ENCODE measurements at regions not wholly inside any gene's neighbourhood (a gene's known extent, or its start where the extent isn't known, plus 50 kb on each side); places are given as distances from the start of the nearest gene placed in this dataset.
"Not testable (repeated sequence)": the region's sequence is repeated elsewhere in the genome, so short reads cannot be mapped to it uniquely, and the experiment has no call there.

GRCh38 chr4:160717848-160718247, 1446.0 kb downstream of the FSTL5 start:
- no peaks in the 10 kb centered on the region for H3K36me3 Mint-ChIP-seq (ENCODE audit: low read depth)
- H3K9me3 Mint-ChIP-seq (ENCODE audit: low read depth), result no peaks in the 10 kb centered on the region
- no peaks in the 10 kb centered on the region for H3K4me1 Mint-ChIP-seq (ENCODE audit: low read depth)

GRCh38 chr4:160724063-160724462, 1439.7 kb downstream of the FSTL5 start:
- TF ChIP-seq CTCF (IDR thresholded peaks at IDR 0.05), result no peak
- Mint-ChIP-seq H3K27me3 (ENCODE audit: low read depth) (peaks cover 3% of the 10 kb centered on the region), H3K4me3 (ENCODE audit: unreplicated experiment) (no peak overlapping the region), H3K27ac (ENCODE audit: unreplicated experiment) (no peak overlapping the region), H3K36me3 (ENCODE audit: low read depth) (no peaks in the 10 kb centered on the region), H3K9me3 (ENCODE audit: low read depth) (no peaks in the 10 kb centered on the region), H3K4me1 (ENCODE audit: low read depth) (no peaks in the 10 kb centered on the region)
- DNase-seq (ENCODE audit: low spot score), result no peak

More at GRCh38 chr4:160717848-160718247, 1446.0 kb downstream of the FSTL5 start:
- TF ChIP-seq CTCF (IDR thresholded peaks at IDR 0.05), result no peak
- Mint-ChIP-seq H3K27me3 (ENCODE audit: low read depth) (peaks cover 4% of the 10 kb centered on the region), H3K27ac (ENCODE audit: unreplicated experiment) (no peak overlapping the region), H3K4me3 (ENCODE audit: unreplicated experiment) (no peak overlapping the region)
- DNase-seq (ENCODE audit: low spot score), result no peak

- no peak overlapping the region for H3K27ac Mint-ChIP-seq (ENCODE audit: unreplicated experiment)
- no peaks in the 10 kb centered on the region for H3K36me3 Mint-ChIP-seq (ENCODE audit: low read depth)
- DNase-seq (ENCODE audit: low spot score), result no peak
- no peak overlapping the region for H3K4me3 Mint-ChIP-seq (ENCODE audit: unreplicated experiment)
- no peaks in the 10 kb centered on the region for H3K4me1 Mint-ChIP-seq (ENCODE audit: low read depth)
- peaks cover 18% of the 10 kb centered on the region for H3K9me3 Mint-ChIP-seq (ENCODE audit: low read depth)
- H3K27me3 Mint-ChIP-seq (ENCODE audit: low read depth), result peaks cover 2% of the 10 kb centered on the region
- TF ChIP-seq CTCF (IDR thresholded peaks at IDR 0.05), result no peak
Measured at GRCh38 chr4:160745126-160745525, 1418.7 kb downstream of the FSTL5 start.

- H3K36me3 Mint-ChIP-seq (ENCODE audit: low read depth); H3K27me3 Mint-ChIP-seq (ENCODE audit: low read depth); H3K4me1 Mint-ChIP-seq (ENCODE audit: low read depth); H3K4me3 Mint-ChIP-seq (ENCODE audit: unreplicated experiment); DNase-seq (ENCODE audit: low spot score); H3K27ac Mint-ChIP-seq (ENCODE audit: unreplicated experiment): not testable (repeated sequence)
- peaks cover 24% of the 10 kb centered on the region for H3K9me3 Mint-ChIP-seq (ENCODE audit: low read depth)
Measured at GRCh38 chr4:160746585-160746984, 1417.2 kb downstream of the FSTL5 start.

- peaks cover 1% of the 10 kb centered on the region for H3K27me3 Mint-ChIP-seq (ENCODE audit: low read depth)
- no peak for TF ChIP-seq CTCF (IDR thresholded peaks at IDR 0.05)
- H3K4me3 Mint-ChIP-seq (ENCODE audit: unreplicated experiment), result no peak overlapping the region
Measured at GRCh38 chr4:160772668-160773067, 1391.1 kb downstream of the FSTL5 start.

GRCh38 chr4:160795216-160795615, 1368.6 kb downstream of the FSTL5 start:
- Mint-ChIP-seq H3K36me3 (ENCODE audit: low read depth) (peaks cover 4% of the 10 kb centered on the region), H3K4me1 (ENCODE audit: low read depth) (peaks cover 19% of the 10 kb centered on the region), H3K27ac (ENCODE audit: unreplicated experiment) (no peak overlapping the region), H3K9me3 (ENCODE audit: low read depth) (peaks cover 46% of the 10 kb centered on the region), H3K27me3 (ENCODE audit: low read depth) (no peaks in the 10 kb centered on the region), H3K4me3 (ENCODE audit: unreplicated experiment) (no peak overlapping the region)
- no peak for DNase-seq (ENCODE audit: low spot score)
- TF ChIP-seq CTCF (IDR thresholded peaks at IDR 0.05), result no peak

More at GRCh38 chr4:160772668-160773067, 1391.1 kb downstream of the FSTL5 start:
- Mint-ChIP-seq H3K9me3 (ENCODE audit: low read depth) (no peaks in the 10 kb centered on the region), H3K27ac (ENCODE audit: unreplicated experiment) (no peak overlapping the region), H3K36me3 (ENCODE audit: low read depth) (no peaks in the 10 kb centered on the region), H3K4me1 (ENCODE audit: low read depth) (peaks cover 3% of the 10 kb centered on the region)
- DNase-seq (ENCODE audit: low spot score), result no peak
